ENCODE measurements at regions not wholly inside any gene's neighbourhood (a gene's known extent, or its start where the extent isn't known, plus 50 kb on each side); places are given as distances from the start of the nearest gene placed in this dataset.

GRCh38 chrX:20418379-20419150 is 151.9 kb upstream of the RPS6KA3 start:
- peaks cover 19 to 68% (median 57%) of the 10 kb centered on the region in 4 donors for H3K4me1 Mint-ChIP-seq
- peak; percentile 51 to 57 for ATAC-seq
- no peaks in the 10 kb centered on the region for H3K27me3 Mint-ChIP-seq
- H3K27ac Mint-ChIP-seq: peak overlapping the region; percentile 91 to 97 (median 95)
- H3K9me3 Mint-ChIP-seq: peaks cover 0 to 7% (median 0%) of the 10 kb centered on the region in 9 donors
- H3K4me3 Mint-ChIP-seq: peak overlapping the region; percentile 57 to 80 (median 66)
- peak in 2 of 10 donors; percentile 22 to 24 for DNase-seq
- no peaks in the 10 kb centered on the region for H3K36me3 Mint-ChIP-seq
- POLR2A ChIA-PET: interaction anchor here (0.9 to 1.7 kb wide), 5 partner anchors 13 to 41 kb away, joined by 3 to 5 read pairs (median 5); no protein-coding TSS in a partner anchor

GRCh38 chrX:20414762-20415445 is 148.2 kb upstream of the RPS6KA3 start:
- Mint-ChIP-seq H3K27me3 (no peaks in the 10 kb centered on the region), H3K27ac (peak overlapping the region; percentile 70 to 97 (median 94)), H3K4me1 (peaks cover 17 to 75% (median 67%) of the 10 kb centered on the region in 4 donors), H3K36me3 (no peaks in the 10 kb centered on the region), H3K9me3 (peaks cover 0 to 7% (median 0%) of the 10 kb centered on the region in 9 donors), H3K4me3 (peak overlapping the region in 3 of 10 donors; percentile 19 to 65 (median 52))
- POLR2A ChIA-PET: interaction anchor here (0.7 to 4.3 kb wide), 3 partner anchors 18 to 23 kb away, joined by 3 to 43 read pairs (median 3); no protein-coding TSS in a partner anchor
- DNase-seq: peak in 2 of 10 donors; percentile 10 to 30
- ATAC-seq: peak; percentile 27 to 34

- H3K36me3 Mint-ChIP-seq: no peaks in the 10 kb centered on the region
- H3K9me3 Mint-ChIP-seq: peaks cover 0 to 7% (median 0%) of the 10 kb centered on the region in 9 donors
- peak in 2 of 10 donors; percentile 14 to 25 for DNase-seq
- POLR2A ChIA-PET: interaction anchor here (0.6 to 4.3 kb wide), 4 partner anchors 8 to 616 kb away, joined by 3 to 43 read pairs (median 5); no protein-coding TSS in a partner anchor
- no peak for ATAC-seq
- peaks cover 14 to 66% (median 60%) of the 10 kb centered on the region in 4 donors for H3K4me1 Mint-ChIP-seq
- peak overlapping the region in 7 of 10 donors; percentile 22 to 75 (median 52) for H3K4me3 Mint-ChIP-seq
- H3K27ac Mint-ChIP-seq: peak overlapping the region; percentile 87 to 97 (median 94)
- no peaks in the 10 kb centered on the region for H3K27me3 Mint-ChIP-seq
Measured at GRCh38 chrX:20414066-20414465, 147.4 kb upstream of the RPS6KA3 start.

GRCh38 chrX:20412871-20413486 is 146.3 kb upstream of the RPS6KA3 start:
- Mint-ChIP-seq H3K27me3 (no peaks in the 10 kb centered on the region), H3K4me3 (peak overlapping the region; percentile 38 to 83 (median 62)), H3K27ac (peak overlapping the region; percentile 87 to 97 (median 94)), H3K4me1 (peaks cover 7 to 55% (median 49%) of the 10 kb centered on the region in 4 donors), H3K9me3 (peaks cover 0 to 7% (median 0%) of the 10 kb centered on the region in 9 donors), H3K36me3 (no peaks in the 10 kb centered on the region)
- DNase-seq (peak; percentile 4 to 82 (median 60)), ATAC-seq (peak; percentile 83 to 92)
- POLR2A ChIA-PET: interaction anchor here (0.7 to 4.3 kb wide), 3 partner anchors 8 to 25 kb away, joined by 3 to 43 read pairs (median 3); no protein-coding TSS in a partner anchor

- H3K27ac Mint-ChIP-seq: peak overlapping the region in 7 of 10 donors; percentile 1 to 75 (median 37)
- no peak for ATAC-seq
- H3K27me3 Mint-ChIP-seq: no peaks in the 10 kb centered on the region
- H3K36me3 Mint-ChIP-seq: no peaks in the 10 kb centered on the region
- H3K9me3 Mint-ChIP-seq: peaks cover 0 to 3% (median 0%) of the 10 kb centered on the region in 9 donors
- no peak overlapping the region for H3K4me3 Mint-ChIP-seq
- DNase-seq: no peak
- H3K4me1 Mint-ChIP-seq: peaks cover 7 to 51% (median 44%) of the 10 kb centered on the region in 4 donors
- POLR2A ChIA-PET: no interaction called here
Measured at GRCh38 chrX:20410540-20410939, 143.8 kb upstream of the RPS6KA3 start.

GRCh38 chrX:20409991-20410390 is 143.3 kb upstream of the RPS6KA3 start:
- ATAC-seq (no peak), DNase-seq (no peak)
- Mint-ChIP-seq H3K4me3 (no peak overlapping the region), H3K9me3 (peaks cover 0 to 3% (median 0%) of the 10 kb centered on the region in 9 donors), H3K27me3 (no peaks in the 10 kb centered on the region), H3K36me3 (no peaks in the 10 kb centered on the region), H3K27ac (no peak overlapping the region), H3K4me1 (peaks cover 7 to 45% (median 40%) of the 10 kb centered on the region in 4 donors)
- POLR2A ChIA-PET: no interaction called here

- POLR2A ChIA-PET: no interaction called here
- Mint-ChIP-seq H3K4me3 (no peak overlapping the region), H3K9me3 (peaks cover 0 to 5% (median 0%) of the 10 kb centered on the region in 9 donors), H3K27ac (peak overlapping the region in 1 of 10 donors; percentile 17), H3K27me3 (no peaks in the 10 kb centered on the region), H3K4me1 (peaks cover 7 to 18% (median 13%) of the 10 kb centered on the region in 4 donors), H3K36me3 (no peaks in the 10 kb centered on the region)
- ATAC-seq (no peak), DNase-seq (no peak)
Measured at GRCh38 chrX:20402956-20403355, 136.2 kb upstream of the RPS6KA3 start.

GRCh38 chrX:20399728-20400414 is 133.2 kb upstream of the RPS6KA3 start:
- DNase-seq (peak in 1 of 10 donors; percentile 2), ATAC-seq (peak; percentile 39 to 40)
- no peaks in the 10 kb centered on the region for H3K36me3 Mint-ChIP-seq
- H3K27ac Mint-ChIP-seq: peak overlapping the region in 2 of 10 donors; percentile 72 to 74
- H3K27me3 Mint-ChIP-seq: no peaks in the 10 kb centered on the region
- peaks cover 9 to 20% (median 16%) of the 10 kb centered on the region in 4 donors for H3K4me1 Mint-ChIP-seq
- POLR2A ChIA-PET: no interaction called here
- H3K9me3 Mint-ChIP-seq: peaks cover 0 to 3% (median 0%) of the 10 kb centered on the region in 9 donors
- H3K4me3 Mint-ChIP-seq: no peak overlapping the region

GRCh38 chrX:20397587-20397986 is 130.9 kb upstream of the RPS6KA3 start:
- Mint-ChIP-seq H3K27me3 (no peaks in the 10 kb centered on the region), H3K9me3 (no peaks in the 10 kb centered on the region), H3K4me1 (peaks cover 9 to 20% (median 18%) of the 10 kb centered on the region in 4 donors), H3K27ac (peak overlapping the region in 1 of 10 donors; percentile 64), H3K36me3 (no peaks in the 10 kb centered on the region), H3K4me3 (no peak overlapping the region)
- POLR2A ChIA-PET: no interaction called here
- DNase-seq (no peak), ATAC-seq (no peak)

- no peaks in the 10 kb centered on the region for H3K9me3 Mint-ChIP-seq
- H3K4me3 Mint-ChIP-seq: no peak overlapping the region
- no peaks in the 10 kb centered on the region for H3K27me3 Mint-ChIP-seq
- POLR2A ChIA-PET: no interaction called here
- ATAC-seq: no peak
- no peaks in the 10 kb centered on the region for H3K36me3 Mint-ChIP-seq
- DNase-seq: no peak
- no peak overlapping the region for H3K27ac Mint-ChIP-seq
- peaks cover 7 to 15% (median 11%) of the 10 kb centered on the region in 4 donors for H3K4me1 Mint-ChIP-seq
Measured at GRCh38 chrX:20394451-20394850, 127.7 kb upstream of the RPS6KA3 start.

- Mint-ChIP-seq H3K36me3 (no peaks in the 10 kb centered on the region), H3K4me1 (peaks cover 2 to 10% (median 7%) of the 10 kb centered on the region in 4 donors), H3K9me3 (no peaks in the 10 kb centered on the region), H3K27me3 (no peaks in the 10 kb centered on the region), H3K4me3 (no peak overlapping the region), H3K27ac (no peak overlapping the region)
- ATAC-seq: no peak
- DNase-seq: no peak
- POLR2A ChIA-PET: no interaction called here
Measured at GRCh38 chrX:20393944-20394343, 127.2 kb upstream of the RPS6KA3 start.

GRCh38 chrX:20388594-20388993 is 121.9 kb upstream of the RPS6KA3 start:
- H3K4me1 Mint-ChIP-seq: peaks cover 0 to 4% (median 1%) of the 10 kb centered on the region in 4 donors
- POLR2A ChIA-PET: no interaction called here

More at GRCh38 chrX:20388594-20388993, 121.9 kb upstream of the RPS6KA3 start:
- DNase-seq: no peak
- Mint-ChIP-seq H3K27ac (no peak overlapping the region), H3K27me3 (no peaks in the 10 kb centered on the region), H3K4me3 (no peak overlapping the region), H3K9me3 (peaks cover 0 to 1% (median 0%) of the 10 kb centered on the region in 9 donors), H3K36me3 (no peaks in the 10 kb centered on the region)
- ATAC-seq: no peak
